GM20000 (cell line): ENCODE measurements at regions not wholly inside any gene's neighbourhood (a gene's known extent, or its start where the extent isn't known, plus 50 kb on each side); places are given as distances from the start of the nearest gene placed in this dataset.

Experiments
- DNase-seq: peaks from one replicate; pipeline ENCODE4 v3.0.0; 2012; ENCODE audit warnings: low spot score
- CTCF ChIP-seq: IDR thresholded peaks from 2 replicates; pipeline ENCODE4 v1.5.1; 2012; ENCODE audit warnings: mild to moderate bottlenecking, control low read depth; ENCODE audit errors: extremely low read depth, missing control alignments

- TF ChIP-seq CTCF, result no peak
- DNase-seq, result no peak
These were observed 476.1 kb downstream of the LPIN1 start for GRCh38 chr2:12222554-12222953.

- no peak for DNase-seq
These were observed 477.3 kb downstream of the LPIN1 start for GRCh38 chr2:12223732-12224131.

GRCh38 chr2:12226653-12227052 is 480.2 kb downstream of the LPIN1 start:
- TF ChIP-seq CTCF, result no peak

More at GRCh38 chr2:12223732-12224131, 477.3 kb downstream of the LPIN1 start:
- TF ChIP-seq CTCF, result no peak

GRCh38 chr2:12227941-12228608 is 481.6 kb downstream of the LPIN1 start:
- TF ChIP-seq CTCF, result no peak
- DNase-seq, result no peak

More at GRCh38 chr2:12226653-12227052, 480.2 kb downstream of the LPIN1 start:
- DNase-seq, result no peak

GRCh38 chr2:12231288-12231687 is 484.9 kb downstream of the LPIN1 start:
- TF ChIP-seq CTCF, result no peak
- no peak for DNase-seq

GRCh38 chr2:12232876-12233275 is 483.9 kb upstream of the TRIB2 start:
- no peak for DNase-seq
- no peak for TF ChIP-seq CTCF

GRCh38 chr2:12236136-12236844 is 480.4 kb upstream of the TRIB2 start:
- TF ChIP-seq CTCF, result no peak
- no peak for DNase-seq
